Hepatocyte (in vitro differentiated cells): ENCODE measurements at regions not wholly inside any gene's neighbourhood (a gene's known extent, or its start where the extent isn't known, plus 50 kb on each side); places are given as distances from the start of the nearest gene placed in this dataset.

Experiments used
- DNase-seq: peaks from one replicate; pipeline ENCODE4 v3.0.0-alpha.2; 2016; ENCODE audit warnings: low spot score
- H2AFZ ChIP-seq: fragments of 200-600 bp; sonication (generic); 2 replicates; pipeline ENCODE4 v1.6.0; 2016; ENCODE audit warnings: antibody characterized with exemption, mild to moderate bottlenecking
- H3K27ac ChIP-seq: fragments of 200-600 bp; sonication (generic); 2 replicates; pipeline ENCODE4 v1.5.1; 2016; ENCODE audit warnings: mild to moderate bottlenecking
- H3K27me3 ChIP-seq: fragments of 200-600 bp; sonication (generic); 2 replicates; pipeline ENCODE4 v1.6.1; 2016
- H3K36me3 ChIP-seq: fragments of 200-600 bp; sonication (generic); replicated peaks from 2 replicates; pipeline ENCODE4 v1.5.1; 2016; ENCODE audit warnings: low read depth; ENCODE audit not compliant: insufficient read depth
- H3K4me1 ChIP-seq: fragments of 200-600 bp; sonication (generic); 2 replicates; pipeline ENCODE4 v1.5.1; 2016; ENCODE audit warnings: mild to moderate bottlenecking, moderate library complexity; ENCODE audit not compliant: insufficient read depth
- H3K4me2 ChIP-seq: fragments of 200-600 bp; sonication (generic); 2 replicates; pipeline ENCODE4 v1.6.0; 2016
- H3K4me3 ChIP-seq: fragments of 200-600 bp; sonication (generic); 2 replicates; pipeline ENCODE4 v1.5.1; 2016; ENCODE audit warnings: mild to moderate bottlenecking
- H3K79me2 ChIP-seq: fragments of 200-600 bp; sonication (generic); 2 replicates; pipeline ENCODE4 v1.6.0; 2017; ENCODE audit warnings: mild to moderate bottlenecking
- H3K9me2 ChIP-seq: fragments of 200-600 bp; sonication (generic); replicated peaks from 2 replicates; pipeline ENCODE4 v1.6.0; 2017; ENCODE audit warnings: mild to moderate bottlenecking; ENCODE audit not compliant: insufficient read depth
- H3K9me3 ChIP-seq: fragments of 200-600 bp; sonication (generic); 2 replicates; pipeline ENCODE4 v1.5.1; 2016; ENCODE audit warnings: low read depth, mild to moderate bottlenecking
- H4K20me1 ChIP-seq: fragments of 200-600 bp; sonication (generic); 2 replicates; pipeline ENCODE4 v1.6.0; 2016; ENCODE audit warnings: mild to moderate bottlenecking; ENCODE audit not compliant: insufficient read depth, poor library complexity, severe bottlenecking
- EZH2 ChIP-seq: fragments of 200-600 bp; sonication (generic); IDR thresholded peaks from 2 replicates; pipeline ENCODE4 v1.6.1; 2016; ENCODE audit warnings: antibody characterized with exemption, mild to moderate bottlenecking, borderline replicate concordance
- EZH2phosphoT487 ChIP-seq: fragments of 200-600 bp; sonication (generic); IDR thresholded peaks from one replicate; pipeline ENCODE4 v1.6.1; 2018; ENCODE audit warnings: antibody characterized with exemption, mild to moderate bottlenecking, low read depth, moderate library complexity; ENCODE audit not compliant: unreplicated experiment, severe bottlenecking
- WGBS: methylation state at CpG from one replicate; pipeline ENCODE4 v1.1.6; 2016; ENCODE audit warnings: low lambda C conversion rate; ENCODE audit errors: missing lambda C conversion rate; 5-methylcytosine and 5-hydroxymethylcytosine counted together
- TF ChIP-seq, protein P1 (sequence below): fragments of 200-600 bp; sonication (generic); IDR thresholded peaks from 2 replicates; pipeline ENCODE4 v1.5.1; 2016; ENCODE audit warnings: antibody characterized with exemption, mild to moderate bottlenecking; ENCODE audit not compliant: poor library complexity

DNA sequence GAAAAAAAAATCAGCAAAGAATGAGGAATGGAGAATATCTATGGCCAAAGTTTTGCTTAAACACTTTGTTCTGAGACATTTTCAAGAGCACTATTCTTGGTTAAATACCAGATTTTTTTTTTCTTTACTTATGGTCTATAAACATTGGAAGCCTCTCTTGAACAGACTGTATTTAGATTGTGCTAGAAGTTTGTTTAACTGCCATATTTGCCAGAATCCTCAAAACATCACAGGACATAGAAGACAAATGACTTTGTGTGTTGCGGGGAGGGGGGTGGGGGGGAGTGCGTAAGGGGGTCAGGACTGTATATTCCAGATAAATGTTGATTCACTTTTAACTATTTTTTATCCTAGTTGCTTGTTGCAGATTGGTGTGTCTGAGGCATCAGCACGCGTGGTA is 262.0 kb downstream of the MEIS1 start:
- H3K4me3 ChIP-seq, result no peak overlapping the region
- H3K9me2 ChIP-seq, result no peaks in the 10 kb centered on the region
- H3K9me3 ChIP-seq, result no peaks in the 10 kb centered on the region
- H3K27ac ChIP-seq, result peak overlapping the region; percentile 7
- H3K27me3 ChIP-seq, result no peaks in the 10 kb centered on the region
- 50% methylated on average over 4 of the region's 4 CpGs for WGBS
- H3K36me3 ChIP-seq, result no peaks in the 10 kb centered on the region
- H2AFZ ChIP-seq, result no peak overlapping the region
- TF ChIP-seq, protein P1, sequence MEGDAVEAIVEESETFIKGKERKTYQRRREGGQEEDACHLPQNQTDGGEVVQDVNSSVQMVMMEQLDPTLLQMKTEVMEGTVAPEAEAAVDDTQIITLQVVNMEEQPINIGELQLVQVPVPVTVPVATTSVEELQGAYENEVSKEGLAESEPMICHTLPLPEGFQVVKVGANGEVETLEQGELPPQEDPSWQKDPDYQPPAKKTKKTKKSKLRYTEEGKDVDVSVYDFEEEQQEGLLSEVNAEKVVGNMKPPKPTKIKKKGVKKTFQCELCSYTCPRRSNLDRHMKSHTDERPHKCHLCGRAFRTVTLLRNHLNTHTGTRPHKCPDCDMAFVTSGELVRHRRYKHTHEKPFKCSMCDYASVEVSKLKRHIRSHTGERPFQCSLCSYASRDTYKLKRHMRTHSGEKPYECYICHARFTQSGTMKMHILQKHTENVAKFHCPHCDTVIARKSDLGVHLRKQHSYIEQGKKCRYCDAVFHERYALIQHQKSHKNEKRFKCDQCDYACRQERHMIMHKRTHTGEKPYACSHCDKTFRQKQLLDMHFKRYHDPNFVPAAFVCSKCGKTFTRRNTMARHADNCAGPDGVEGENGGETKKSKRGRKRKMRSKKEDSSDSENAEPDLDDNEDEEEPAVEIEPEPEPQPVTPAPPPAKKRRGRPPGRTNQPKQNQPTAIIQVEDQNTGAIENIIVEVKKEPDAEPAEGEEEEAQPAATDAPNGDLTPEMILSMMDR, result no peak
- no peak for TF ChIP-seq EZH2phosphoT487
- no peak for TF ChIP-seq EZH2
- DNase-seq, result no peak
- H3K4me1 ChIP-seq, result peaks cover 37% of the 10 kb centered on the region
- H3K79me2 ChIP-seq, result no peaks in the 10 kb centered on the region
- H3K4me2 ChIP-seq, result peak overlapping the region; percentile 46
- H4K20me1 ChIP-seq, result no peaks in the 10 kb centered on the region

DNA sequence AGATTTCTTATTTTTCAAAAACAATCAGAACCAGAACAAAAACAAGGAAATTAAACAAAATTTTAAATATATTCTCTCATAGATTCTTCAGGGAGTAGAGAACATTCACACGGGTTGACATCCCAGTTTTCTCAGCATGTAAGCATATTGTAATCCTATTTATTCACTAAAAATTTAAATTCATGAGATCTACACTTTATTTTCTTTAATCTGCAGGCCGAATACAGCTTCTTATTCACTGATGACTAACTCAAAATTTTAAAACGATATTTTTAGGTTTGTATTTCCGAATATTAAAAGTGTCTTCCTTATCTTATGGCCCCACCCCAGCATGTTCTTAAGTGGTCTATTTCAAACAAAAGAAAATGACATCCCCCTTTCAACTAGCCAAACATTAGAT is 262.4 kb downstream of the MEIS1 start:
- Histone ChIP-seq H3K4me3 (no peak overlapping the region), H3K9me2 (no peaks in the 10 kb centered on the region), H3K79me2 (no peaks in the 10 kb centered on the region), H3K27ac (peak overlapping the region; percentile 7), H3K27me3 (no peaks in the 10 kb centered on the region), H3K4me2 (peak overlapping the region; percentile 46), H4K20me1 (no peaks in the 10 kb centered on the region), H3K9me3 (no peaks in the 10 kb centered on the region), H2AFZ (no peak overlapping the region), H3K36me3 (no peaks in the 10 kb centered on the region), H3K4me1 (peaks cover 38% of the 10 kb centered on the region)
- no peak for TF ChIP-seq EZH2
- TF ChIP-seq, protein P1, result no peak
- no peak for TF ChIP-seq EZH2phosphoT487
- 48% methylated on average over 4 of the region's 4 CpGs for WGBS
- no peak for DNase-seq

DNA sequence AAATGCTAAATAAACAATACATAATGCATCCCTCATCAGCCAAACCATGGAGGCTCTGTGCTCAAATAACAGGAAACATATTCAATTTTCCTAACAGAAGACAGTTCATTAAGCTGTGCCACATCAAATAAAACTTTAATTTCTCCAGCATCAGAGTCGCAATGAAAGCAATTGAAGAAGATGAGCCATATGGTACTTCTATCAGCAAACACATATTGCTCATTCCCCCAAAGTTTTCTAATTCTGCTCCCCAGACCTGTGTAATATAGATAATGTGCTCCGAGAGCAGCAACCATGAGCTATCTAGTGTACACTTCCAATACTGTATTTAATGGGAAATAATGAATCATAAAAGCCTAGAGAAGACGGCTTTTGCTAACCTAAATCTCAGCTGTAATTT is 263.2 kb downstream of the MEIS1 start:
- Histone ChIP-seq H2AFZ (no peak overlapping the region), H3K9me3 (no peaks in the 10 kb centered on the region), H3K4me3 (no peak overlapping the region), H4K20me1 (no peaks in the 10 kb centered on the region), H3K4me2 (peak overlapping the region; percentile 30), H3K79me2 (no peaks in the 10 kb centered on the region), H3K27ac (peak overlapping the region; percentile 7), H3K9me2 (no peaks in the 10 kb centered on the region), H3K36me3 (no peaks in the 10 kb centered on the region), H3K4me1 (peaks cover 42% of the 10 kb centered on the region), H3K27me3 (no peaks in the 10 kb centered on the region)
- TF ChIP-seq EZH2 (no peak), EZH2phosphoT487 (no peak)
- TF ChIP-seq, protein P1, result no peak
- WGBS, result 68% methylated on average over 3 of the region's 3 CpGs
- DNase-seq, result no peak
